ENCODE measurements at regions not wholly inside any gene's neighbourhood (a gene's known extent, or its start where the extent isn't known, plus 50 kb on each side); places are given as distances from the start of the nearest gene placed in this dataset.
"Not testable (repeated sequence)": the region's sequence is repeated elsewhere in the genome, so short reads cannot be mapped to it uniquely, and the experiment has no call there.

DNA sequence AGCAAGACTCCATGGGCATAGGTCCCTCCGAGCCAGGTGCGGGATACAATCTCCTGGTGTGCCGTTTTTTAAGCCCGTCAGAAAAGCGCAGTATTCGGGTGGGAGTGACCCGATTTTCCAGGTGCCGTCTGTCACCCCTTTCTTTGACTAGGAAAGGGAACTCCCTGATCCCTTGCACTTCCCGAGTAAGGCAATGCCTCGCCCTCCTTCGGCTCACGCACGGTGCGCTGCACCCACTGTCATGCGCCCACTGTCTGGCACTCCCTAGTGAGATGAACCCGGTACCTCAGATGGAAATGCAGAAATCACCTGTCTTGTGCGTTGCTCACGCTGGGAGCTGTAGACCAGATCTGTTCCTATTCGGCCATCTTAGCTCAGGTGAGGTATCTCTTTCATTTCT, 344.1 kb upstream of the ZNF32 start:
- not testable (repeated sequence) for TF ChIP-seq POLR2A (IDR thresholded peaks at IDR 0.05)
- TF ChIP-seq, protein P1, sequence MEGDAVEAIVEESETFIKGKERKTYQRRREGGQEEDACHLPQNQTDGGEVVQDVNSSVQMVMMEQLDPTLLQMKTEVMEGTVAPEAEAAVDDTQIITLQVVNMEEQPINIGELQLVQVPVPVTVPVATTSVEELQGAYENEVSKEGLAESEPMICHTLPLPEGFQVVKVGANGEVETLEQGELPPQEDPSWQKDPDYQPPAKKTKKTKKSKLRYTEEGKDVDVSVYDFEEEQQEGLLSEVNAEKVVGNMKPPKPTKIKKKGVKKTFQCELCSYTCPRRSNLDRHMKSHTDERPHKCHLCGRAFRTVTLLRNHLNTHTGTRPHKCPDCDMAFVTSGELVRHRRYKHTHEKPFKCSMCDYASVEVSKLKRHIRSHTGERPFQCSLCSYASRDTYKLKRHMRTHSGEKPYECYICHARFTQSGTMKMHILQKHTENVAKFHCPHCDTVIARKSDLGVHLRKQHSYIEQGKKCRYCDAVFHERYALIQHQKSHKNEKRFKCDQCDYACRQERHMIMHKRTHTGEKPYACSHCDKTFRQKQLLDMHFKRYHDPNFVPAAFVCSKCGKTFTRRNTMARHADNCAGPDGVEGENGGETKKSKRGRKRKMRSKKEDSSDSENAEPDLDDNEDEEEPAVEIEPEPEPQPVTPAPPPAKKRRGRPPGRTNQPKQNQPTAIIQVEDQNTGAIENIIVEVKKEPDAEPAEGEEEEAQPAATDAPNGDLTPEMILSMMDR (IDR thresholded peaks at IDR 0.05) = not testable (repeated sequence)
